ENCODE measurements at regions not wholly inside any gene's neighbourhood (a gene's known extent, or its start where the extent isn't known, plus 50 kb on each side); places are given as distances from the start of the nearest gene placed in this dataset.
A peak's percentile ranks its signal among the peaks of the same experiment; 100 is the strongest.
"Not testable (repeated sequence)": the region's sequence is repeated elsewhere in the genome, so short reads cannot be mapped to it uniquely, and the experiment has no call there.

DNA sequence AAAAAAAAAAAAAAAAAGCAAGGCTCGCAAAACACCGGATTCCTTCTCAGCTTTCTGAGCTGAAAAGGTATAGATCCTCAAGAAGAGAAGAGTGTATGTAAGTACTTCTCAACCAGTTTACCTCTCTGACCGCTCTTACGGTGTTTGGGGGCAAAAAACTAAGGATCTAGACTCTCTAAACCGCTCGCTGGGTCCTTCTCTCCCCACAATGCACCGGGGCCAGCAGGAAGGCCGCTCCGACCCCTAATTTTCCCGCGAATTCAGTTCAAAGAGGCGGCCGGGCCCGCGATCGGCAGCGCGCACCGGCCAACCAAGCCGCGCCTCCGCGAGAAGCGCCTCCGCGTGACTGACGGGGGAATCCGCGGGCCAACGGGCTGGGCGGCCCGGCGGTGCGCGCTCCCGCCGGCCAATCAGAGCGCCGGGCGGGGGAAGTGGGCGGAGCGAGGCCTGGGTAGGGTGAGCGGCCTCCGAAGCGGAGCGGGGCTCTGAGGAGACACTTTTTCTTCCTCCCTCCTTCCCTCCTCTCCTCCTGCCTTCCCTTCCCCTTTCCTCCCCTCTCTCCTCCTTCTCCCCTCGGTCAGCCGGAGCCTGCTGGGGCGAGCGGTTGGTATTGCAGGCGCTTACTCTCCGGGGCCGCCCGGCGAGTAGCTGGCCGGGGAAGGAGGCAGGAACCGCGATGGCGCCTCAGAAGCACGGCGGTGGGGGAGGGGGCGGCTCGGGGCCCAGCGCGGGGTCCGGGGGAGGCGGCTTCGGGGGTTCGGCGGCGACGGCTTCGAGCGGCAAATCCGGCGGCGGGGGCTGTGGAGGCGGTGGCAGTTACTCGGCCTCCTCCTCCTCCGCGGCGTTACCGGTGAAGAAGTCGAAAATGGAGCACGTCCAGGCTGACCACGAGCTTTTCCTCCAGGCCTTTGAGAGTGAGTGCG, 93.0 kb downstream of the CRLF3 start:
- peak; percentile 95 for DNase-seq

DNA sequence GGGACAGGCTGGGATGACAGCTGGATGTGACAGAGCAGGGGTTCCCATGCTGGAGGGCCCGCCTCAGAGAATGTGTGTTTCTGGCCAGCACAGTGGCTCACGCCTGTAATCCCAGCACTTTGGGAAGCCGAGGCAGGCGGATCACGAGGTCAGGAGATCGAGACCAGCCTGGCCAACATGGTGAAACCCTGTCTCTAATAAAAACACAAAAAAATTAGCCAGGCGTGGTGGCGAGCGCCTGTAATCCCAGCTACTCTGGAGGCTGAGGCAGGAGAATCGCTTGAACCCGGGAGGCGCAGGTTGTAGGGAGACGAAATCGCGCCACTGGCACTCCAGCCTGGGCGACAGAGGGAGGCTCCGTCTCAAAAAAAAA, 93.7 kb downstream of the CRLF3 start:
- not testable (repeated sequence) for DNase-seq

GRCh38 chr17:30730171-30730836, 94.2 kb downstream of the CRLF3 start:
- peak; percentile 34 for DNase-seq

DNA sequence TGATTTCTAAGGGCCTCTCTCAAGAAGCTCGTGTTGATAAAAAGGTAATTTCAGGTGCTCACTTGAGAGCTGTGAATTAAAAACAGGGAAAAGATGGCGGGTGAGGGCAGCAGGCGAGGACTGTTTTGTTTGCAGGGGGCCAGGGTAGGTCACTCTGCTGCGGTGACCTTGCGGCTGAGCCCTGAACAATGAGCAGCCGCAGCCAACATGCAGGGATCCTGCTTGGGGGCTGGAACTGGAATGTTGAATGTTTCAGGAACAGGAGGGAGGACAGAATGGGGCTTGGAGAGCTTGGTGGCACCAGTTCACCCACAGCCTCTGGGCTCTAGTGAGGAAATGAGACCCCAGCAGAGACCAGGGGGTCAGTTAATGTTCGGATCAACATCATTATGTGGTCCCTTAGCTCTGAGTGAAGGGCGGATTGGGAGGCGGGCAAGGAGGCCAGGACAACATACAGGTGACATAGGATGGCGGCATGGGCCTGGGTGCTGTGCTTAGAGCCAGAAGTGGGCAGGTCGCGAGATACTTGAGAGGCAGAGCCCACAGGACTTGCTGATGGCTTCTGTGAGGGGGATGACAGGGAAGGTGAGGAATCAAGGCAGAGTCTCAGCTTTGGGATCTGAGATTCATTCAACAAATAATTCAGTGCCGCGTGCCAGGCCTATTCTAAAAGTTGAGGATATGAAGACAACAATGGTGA, 94.9 kb downstream of the CRLF3 start:
- DNase-seq: peak; percentile 43

- DNase-seq: peak; percentile 22
Observed at GRCh38 chr17:30727517-30727916, 97.0 kb downstream of the CRLF3 start.

DNA sequence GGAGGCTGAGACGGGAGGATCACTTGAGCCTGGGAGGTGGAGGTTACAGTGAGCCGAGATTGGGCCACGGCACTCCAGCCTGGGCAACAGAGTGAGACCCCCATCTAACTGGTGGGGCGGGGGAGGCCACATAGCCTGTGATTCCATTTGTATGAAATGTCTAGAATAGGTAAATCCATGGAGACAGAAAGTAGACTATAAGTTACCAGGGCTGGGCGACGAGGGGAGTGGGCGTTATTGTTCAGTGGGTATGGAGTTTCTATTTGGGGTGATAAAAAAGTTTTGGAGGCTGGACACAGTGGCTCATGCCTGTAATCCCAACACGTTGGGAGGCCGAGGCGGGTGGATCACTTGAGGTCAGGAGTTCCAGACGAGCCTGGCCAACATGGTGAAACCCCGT, 97.8 kb downstream of the CRLF3 start:
- peak; percentile 30 for DNase-seq

GRCh38 chr17:30726310-30726709, 98.2 kb downstream of the CRLF3 start:
- DNase-seq: peak; percentile 2

- peak; percentile 57 for DNase-seq
Observed at GRCh38 chr17:30724034-30724650, 100.3 kb downstream of the CRLF3 start.

GRCh38 chr17:30722114-30722780, 102.2 kb downstream of the CRLF3 start:
- DNase-seq: peak; percentile 53

- peak; percentile 37 for DNase-seq
Observed at GRCh38 chr17:30720971-30721370, 103.5 kb downstream of the CRLF3 start.

DNA sequence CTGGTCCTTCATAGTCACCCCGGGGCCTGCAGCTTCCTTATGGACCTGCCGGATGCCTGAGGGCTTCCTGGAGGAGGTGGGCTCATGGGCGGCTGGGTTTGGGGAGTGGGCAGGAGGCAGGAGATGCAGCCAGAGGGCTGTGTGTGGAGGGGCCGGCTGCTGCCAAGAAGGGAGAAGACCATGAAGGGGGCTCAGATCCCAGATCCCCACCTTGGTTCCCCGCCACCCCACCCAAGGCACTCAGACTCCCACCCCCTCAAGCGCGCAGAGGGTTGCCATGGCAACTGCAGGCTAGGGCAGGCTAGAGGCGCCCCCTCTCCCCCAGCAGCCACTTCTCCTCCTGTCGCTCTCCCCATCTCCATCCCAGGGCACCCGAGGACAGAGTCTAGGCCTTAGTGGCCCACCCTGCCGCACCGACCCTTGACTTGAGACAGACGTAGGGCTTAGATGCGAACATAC, 104.5 kb downstream of the CRLF3 start:
- peak; percentile 41 for DNase-seq

GRCh38 chr17:30719131-30719973, 105.1 kb downstream of the CRLF3 start:
- DNase-seq: peak; percentile 92

- peak; percentile 41 for DNase-seq
Observed at GRCh38 chr17:30718691-30719090, 105.8 kb downstream of the CRLF3 start.

DNA sequence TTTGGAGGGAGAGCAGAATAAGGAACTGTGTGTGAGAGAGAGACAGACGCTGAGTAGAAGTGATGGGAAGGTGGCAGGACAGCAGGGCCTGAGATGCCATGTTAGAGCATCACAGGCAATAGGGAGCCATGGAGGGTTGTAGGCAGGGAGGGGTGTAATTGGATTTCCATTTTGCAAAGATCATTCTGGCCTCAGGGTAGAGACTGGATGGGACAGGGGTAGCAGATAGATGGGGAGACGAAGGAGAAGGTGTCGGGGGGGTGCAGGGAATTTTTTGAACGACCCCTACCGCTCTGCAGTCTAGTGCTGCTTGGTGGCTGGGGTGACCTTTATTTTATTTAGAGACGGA, 106.4 kb downstream of the CRLF3 start:
- not testable (repeated sequence) for DNase-seq

DNA sequence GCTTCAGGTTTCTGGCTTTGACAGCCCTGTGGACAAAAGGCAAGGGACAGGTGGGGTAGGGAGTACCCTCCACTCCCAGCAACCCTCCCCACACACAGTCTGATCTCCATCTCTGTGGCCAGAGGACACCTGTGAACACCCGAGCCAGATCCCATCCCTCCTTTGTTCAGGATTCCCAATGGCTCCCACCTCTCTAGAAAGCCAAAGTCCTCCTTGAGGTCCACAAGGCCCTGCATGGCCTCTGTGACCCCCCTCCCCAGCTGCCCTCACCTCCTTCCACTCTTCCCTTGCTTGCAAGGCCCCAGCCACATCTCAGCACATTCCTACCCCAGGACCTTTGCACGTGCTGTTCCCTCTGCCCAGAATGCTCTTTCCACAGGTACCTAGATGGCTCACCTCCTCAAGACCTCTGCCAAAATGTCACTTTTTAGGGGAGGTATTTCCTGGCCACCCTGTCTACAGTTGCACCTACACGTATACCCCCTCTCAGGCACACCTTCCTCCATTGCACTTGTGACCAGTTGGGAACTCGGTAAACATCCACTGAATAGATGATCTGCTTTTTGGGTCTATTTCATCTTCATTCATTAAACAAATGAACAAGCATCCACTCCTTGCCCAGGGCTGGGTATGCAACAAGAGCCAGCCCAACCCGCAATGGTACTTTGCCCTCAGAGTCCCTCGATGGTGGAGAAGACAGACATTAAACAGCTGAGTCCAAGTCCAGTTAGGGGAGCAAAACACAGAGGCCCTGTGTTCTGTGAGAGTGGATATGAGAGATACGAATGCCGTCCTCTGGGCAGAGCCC, 107.0 kb downstream of the CRLF3 start:
- peak; percentile 22 for DNase-seq

DNA sequence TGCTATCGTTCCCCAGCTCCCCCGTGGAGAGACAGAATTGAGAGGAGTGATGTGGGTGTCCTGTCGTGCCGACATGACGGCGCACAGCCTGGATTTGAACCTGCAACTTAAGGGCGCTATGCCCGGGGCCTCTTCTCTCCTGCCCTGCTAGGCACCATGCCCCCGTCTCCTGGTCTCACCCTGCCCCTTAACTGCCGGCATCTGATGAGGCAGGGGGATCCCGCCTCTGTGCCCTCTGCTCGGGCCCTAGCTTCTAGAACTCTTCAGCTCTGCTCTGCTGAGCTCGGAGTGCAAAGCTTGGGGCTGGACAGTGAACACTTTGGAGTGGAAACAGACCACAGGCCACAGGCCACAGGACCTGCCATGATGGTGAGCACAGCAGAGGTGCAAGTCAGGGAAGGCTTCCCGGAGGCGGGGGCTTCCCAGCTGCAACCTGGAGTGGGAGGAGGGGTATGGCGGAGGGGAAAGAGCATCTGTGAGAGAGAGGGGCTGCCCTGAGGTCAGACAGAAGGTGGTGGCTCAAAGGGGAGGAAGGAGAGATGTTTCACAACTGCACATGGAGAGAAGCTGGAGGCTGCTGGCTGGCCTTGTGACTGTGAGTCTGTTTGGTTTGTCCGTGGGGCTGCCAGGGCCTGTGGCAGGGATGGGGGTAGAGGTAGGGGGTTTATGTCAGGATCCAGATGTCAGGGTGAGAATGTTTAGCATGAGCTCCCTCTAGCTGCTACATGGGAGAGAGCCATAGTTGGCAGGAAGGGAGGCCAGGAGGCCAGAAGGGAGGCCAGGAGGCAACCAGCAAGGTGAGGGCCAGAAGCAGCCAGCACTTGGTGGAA, 107.8 kb downstream of the CRLF3 start:
- DNase-seq: peak; percentile 61

DNA sequence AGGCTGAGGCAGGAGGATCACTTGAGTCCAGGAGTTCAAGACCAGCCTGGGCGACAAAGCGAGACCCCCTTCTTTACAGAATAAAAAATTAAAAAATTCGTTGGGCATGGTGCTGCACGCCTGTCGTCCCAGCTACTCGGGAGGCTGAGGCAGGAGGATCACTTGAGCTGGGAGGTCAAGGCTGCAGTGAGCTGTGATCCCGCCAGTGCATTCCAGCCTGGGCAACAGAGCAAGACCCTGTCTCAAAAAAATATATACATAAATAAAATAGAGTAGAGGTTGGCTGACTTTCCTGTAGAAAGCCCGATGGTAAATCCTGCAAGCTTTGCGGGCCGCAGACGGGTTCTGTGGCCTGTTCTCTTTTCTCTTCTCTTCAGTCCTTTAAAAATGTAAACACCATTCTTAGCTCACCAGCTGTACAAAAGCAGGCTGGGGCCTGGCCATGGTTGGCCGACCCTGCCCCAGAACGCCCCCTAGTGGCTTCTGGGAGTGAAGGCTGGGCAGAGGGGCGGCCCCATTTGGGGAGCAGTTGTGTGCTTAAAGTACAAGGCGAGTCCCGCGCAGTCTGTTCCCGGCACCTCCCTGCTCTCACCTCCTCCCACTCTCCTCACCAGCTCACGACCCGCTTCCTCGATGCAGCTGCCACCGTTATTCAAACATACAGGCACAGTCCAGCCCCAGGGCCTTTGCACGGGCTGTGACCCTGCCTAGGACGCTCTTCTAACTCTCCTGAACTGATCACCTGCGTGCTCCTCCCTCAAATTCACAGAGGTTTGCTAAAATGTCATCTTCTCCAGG, 109.5 kb downstream of the CRLF3 start:
- DNase-seq: peak; percentile 80

DNA sequence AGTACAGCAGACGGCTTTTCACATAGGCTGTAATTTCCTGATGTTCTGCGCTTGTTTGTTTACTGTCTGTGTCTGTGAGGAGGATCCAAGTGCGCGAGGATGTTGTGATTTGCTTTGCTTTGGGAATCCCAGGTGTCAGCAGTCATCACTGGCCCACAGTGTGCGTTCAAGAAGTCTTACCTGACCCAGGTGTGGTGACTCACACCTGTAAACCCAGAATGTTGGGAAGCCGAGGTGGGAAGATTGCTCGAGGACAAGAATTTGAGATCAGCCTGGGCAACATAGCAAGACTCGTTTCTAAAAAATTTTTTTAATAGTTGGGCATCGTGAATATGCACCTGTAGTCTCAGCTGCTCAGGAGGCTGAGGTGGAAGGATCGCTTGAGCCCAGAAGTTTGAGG, 110.7 kb downstream of the CRLF3 start:
- DNase-seq: not testable (repeated sequence)

- not testable (repeated sequence) for DNase-seq
Observed at GRCh38 chr17:30712859-30713258, 111.6 kb downstream of the CRLF3 start.

Measured in activated effector memory CD4-positive, alpha-beta T cell treated with anti-CD3 and anti-CD28 coated beads, Interleukin-2, amount 50 U/mL, for 16 hours (primary cell).